ENCODE measurements at regions not wholly inside any gene's neighbourhood (a gene's known extent, or its start where the extent isn't known, plus 50 kb on each side); places are given as distances from the start of the nearest gene placed in this dataset.

- DNase-seq (ENCODE audit: low spot score) = no peak
Measured at GRCh38 chr16:51085271-51085670, 65.8 kb downstream of the SALL1 start.

- DNase-seq (ENCODE audit: low spot score) = no peak
Measured at GRCh38 chr16:51084074-51084928, 66.8 kb downstream of the SALL1 start.

DNA sequence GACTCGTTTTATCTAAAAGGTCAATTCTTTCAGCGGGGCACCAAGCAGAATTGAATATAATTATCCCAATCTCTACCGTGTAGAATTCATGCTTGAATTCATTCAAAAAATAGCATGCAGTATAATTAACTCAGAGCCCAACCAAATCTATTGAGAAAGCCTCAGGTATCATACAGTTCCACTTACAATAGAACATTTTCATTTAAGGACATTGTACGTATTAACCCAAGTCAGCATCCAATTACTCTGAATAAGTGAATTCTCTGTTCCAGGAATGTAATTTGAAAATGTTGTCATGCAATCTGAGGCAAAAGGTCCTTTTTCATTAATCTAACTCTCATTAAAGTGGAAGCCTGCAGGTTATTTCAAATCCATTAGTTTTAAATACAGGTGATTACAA is 78.5 kb downstream of the SALL1 start:
- DNase-seq (ENCODE audit: low spot score) = no peak

- DNase-seq (ENCODE audit: low spot score) = no peak
Measured at GRCh38 chr16:51071326-51071725, 79.7 kb downstream of the SALL1 start.

DNA sequence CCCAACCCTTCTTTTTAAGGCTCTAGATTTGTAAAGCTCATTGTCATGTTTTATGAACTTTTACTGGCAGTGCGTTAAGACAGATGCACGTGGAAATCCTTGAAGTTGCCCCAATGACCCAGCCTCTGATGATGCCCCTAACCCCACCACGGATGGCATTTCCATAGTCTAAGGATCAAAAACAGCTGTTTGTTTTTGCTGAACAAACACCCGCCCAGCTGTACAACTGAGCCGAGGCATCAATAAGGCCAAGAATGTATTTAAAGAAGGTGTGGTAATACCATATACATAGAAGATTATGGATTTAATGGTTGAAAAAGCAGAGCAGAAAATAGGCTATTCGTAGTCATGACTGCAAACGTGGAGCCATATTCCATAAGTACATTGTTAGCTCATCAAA is 83.7 kb downstream of the SALL1 start:
- no peak for DNase-seq (ENCODE audit: low spot score)

GRCh38 chr16:51062039-51062438 is 89.0 kb downstream of the SALL1 start:
- no peak for DNase-seq (ENCODE audit: low spot score)

GRCh38 chr16:51061328-51061727 is 89.7 kb downstream of the SALL1 start:
- no peak for DNase-seq (ENCODE audit: low spot score)

GRCh38 chr16:51057969-51058337 is 93.1 kb downstream of the SALL1 start:
- no peak for DNase-seq (ENCODE audit: low spot score)

GRCh38 chr16:51057102-51057793 is 93.8 kb downstream of the SALL1 start:
- no peak for DNase-seq (ENCODE audit: low spot score)

- DNase-seq (ENCODE audit: low spot score) = no peak
Measured at GRCh38 chr16:51056331-51056730, 94.7 kb downstream of the SALL1 start.

- no peak for DNase-seq (ENCODE audit: low spot score)
Measured at GRCh38 chr16:51055434-51055833, 95.6 kb downstream of the SALL1 start.

GRCh38 chr16:51053775-51054174 is 97.3 kb downstream of the SALL1 start:
- no peak for DNase-seq (ENCODE audit: low spot score)

GRCh38 chr16:51051671-51052070 is 99.4 kb downstream of the SALL1 start:
- DNase-seq (ENCODE audit: low spot score) = no peak

- no peak for DNase-seq (ENCODE audit: low spot score)
Measured at GRCh38 chr16:51050377-51050706, 100.7 kb downstream of the SALL1 start.

GRCh38 chr16:51049678-51050376 is 101.2 kb downstream of the SALL1 start:
- no peak for DNase-seq (ENCODE audit: low spot score)

GRCh38 chr16:51049276-51049675 is 101.8 kb downstream of the SALL1 start:
- DNase-seq (ENCODE audit: low spot score) = no peak

DNA sequence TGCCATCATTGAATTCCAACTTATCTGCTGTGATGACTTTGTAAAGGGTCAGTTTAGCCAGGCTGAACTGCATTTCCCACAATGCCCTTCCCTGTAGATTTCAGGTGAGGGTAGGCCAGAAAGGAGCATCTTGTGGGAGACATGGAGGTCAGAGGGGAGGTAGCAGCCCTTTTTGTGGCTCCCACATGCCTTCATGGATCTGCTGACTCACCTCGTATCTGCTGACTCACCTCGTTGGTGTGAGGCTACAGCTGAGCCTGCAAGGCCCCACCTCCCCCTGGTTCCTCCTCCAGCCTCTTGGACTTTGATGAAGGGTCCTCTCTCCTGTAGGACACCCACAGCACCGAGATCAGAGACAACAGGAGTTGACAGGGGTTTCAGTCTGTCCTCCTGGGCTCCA is 102.5 kb downstream of the SALL1 start:
- DNase-seq (ENCODE audit: low spot score) = no peak

DNA sequence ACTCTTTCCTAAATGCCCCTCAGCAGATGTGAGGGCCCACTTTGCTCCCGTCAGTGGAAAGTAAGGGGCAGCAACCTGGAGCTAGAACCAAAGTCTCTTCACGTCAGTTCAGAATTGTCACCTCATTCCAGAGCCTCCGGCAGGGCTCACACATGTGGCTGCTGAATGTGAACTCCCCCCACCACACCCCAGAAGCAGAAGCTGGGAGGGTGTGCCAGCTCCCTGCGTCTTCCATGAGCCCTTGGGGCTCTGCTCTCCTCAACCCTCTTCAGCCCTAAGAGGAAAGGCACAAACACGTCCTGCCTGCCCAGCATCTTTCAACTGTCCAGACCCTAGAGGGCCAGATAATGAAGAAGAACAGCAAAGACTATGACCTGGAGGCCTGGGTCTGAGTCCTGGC is 105.3 kb downstream of the SALL1 start:
- no peak for DNase-seq (ENCODE audit: low spot score)

DNA sequence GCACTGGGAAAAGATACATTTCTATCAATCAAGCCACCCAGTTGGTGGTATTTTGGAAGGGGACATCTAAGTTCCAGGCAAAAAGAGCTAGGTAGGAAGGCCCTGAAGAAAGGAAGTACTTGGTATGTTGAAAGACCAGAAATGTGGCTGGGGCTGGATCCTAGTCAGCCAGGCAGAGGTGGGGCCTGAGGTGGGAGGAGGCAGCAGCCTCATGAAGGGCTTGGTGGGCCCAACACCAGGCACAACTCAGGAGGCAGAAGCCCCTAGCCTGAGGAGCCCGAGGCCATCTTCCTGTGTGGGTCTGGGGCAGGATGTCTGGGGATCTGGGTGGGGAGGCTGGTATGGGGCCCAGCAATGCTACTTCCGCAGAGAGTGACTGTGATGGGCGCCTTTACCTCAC is 105.9 kb downstream of the SALL1 start:
- no peak for DNase-seq (ENCODE audit: low spot score)

DNA sequence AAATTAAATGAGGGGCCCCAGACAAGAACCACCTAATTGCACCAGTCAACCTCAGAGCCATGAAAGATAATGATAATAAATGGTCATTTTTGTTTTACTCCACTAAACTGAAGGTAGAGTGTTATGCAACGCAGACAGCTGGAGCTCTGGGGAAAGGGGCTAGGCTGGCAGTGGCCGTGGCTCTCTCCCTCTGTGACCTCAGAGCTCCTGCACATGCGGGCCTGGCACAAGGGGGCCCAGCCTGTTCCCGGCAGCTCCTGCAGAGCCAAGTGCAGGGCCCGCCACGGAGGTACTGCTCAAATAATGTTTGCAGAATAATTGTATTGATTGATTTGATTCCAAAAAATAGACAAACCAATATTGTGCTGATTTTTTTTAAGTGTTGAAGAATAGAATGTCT is 109.5 kb downstream of the SALL1 start:
- no peak for DNase-seq (ENCODE audit: low spot score)

DNA sequence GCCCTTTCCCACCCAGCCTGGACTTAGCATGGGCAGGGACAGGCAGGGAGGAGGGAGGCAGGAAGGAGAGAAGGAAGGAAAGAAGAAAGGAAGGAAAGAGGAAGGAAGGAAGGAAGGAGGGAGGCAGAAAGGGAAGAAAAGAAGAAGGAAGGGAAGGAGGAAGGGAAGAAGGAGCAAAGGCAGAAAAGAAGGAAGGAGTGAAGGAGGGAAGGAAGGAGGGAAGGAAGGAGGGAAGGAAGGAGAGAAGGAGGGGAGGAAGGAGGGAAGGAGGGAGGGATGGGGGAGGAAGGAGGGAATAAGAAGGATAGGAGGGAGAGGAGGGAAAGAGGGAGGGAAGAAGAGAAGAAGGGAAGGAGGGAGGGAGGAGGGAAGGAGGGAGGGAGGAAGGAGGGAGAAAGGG is 110.4 kb downstream of the SALL1 start:
- no peak for DNase-seq (ENCODE audit: low spot score)

DNA sequence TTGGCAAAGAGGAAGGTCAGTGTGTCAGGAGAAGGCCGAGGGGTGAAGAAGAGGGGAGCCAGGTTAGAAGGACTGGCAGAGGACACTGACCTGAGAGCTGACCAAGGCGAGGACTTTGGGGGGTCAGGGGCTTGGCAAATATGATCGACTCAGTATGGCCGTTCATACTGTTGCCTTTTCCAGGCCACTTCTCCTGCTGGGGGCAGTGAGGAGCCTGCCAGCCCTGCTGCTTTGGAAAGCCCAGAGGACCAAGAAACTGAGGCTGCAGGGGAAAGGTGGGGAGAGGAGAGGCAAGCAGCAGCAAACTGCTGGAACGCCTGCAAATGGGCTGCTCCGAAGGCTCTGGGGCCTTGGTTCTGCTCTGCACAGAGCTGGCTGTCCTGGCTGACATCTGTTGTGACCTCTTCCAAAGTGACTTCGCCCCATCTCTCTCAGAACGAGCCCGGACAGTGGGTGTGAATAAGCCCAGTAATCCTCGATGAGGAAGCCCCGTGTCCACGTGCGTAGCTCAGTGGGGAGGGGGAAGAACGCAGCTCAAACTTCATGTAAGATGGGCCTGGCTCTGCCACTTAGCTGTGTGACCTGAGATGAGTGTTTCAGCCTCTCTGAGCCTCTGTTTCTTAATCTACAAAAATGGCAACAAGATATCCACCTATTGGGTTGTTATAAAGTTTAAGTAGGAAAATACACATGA is 111.3 kb downstream of the SALL1 start:
- DNase-seq (ENCODE audit: low spot score) = no peak
